GM12878 (cell line): ENCODE measurements at regions not wholly inside any gene's neighbourhood (a gene's known extent, or its start where the extent isn't known, plus 50 kb on each side); places are given as distances from the start of the nearest gene placed in this dataset.

Experiments
- BCL11A ChIP-seq: IDR thresholded peaks from 2 replicates; pipeline ENCODE4 v1.6.1; 2011; ENCODE audit warnings: low read depth, low read length
- EP300 ChIP-seq, 2 experiments: fragments of 150-350 bp in 1 of 2; IDR thresholded peaks; 2 replicates each; pipeline ENCODE4 v1.6.1; 2011 to 2012; ENCODE audit warnings: low read depth in 2 of 2, low read length in 2 of 2, borderline replicate concordance in 1 of 2, improper control_type of control experiment in 1 of 2, inconsistent platforms in 1 of 2; ENCODE audit not compliant: control insufficient read depth in 1 of 2
- SIN3A ChIP-seq: IDR thresholded peaks from 2 replicates; pipeline ENCODE4 v1.6.1; 2012; ENCODE audit warnings: low read depth, low read length, improper control_type of control experiment
- SP1 ChIP-seq: IDR thresholded peaks from one replicate; pipeline ENCODE4 v1.6.1; 2011; ENCODE audit warnings: low read depth, low read length
- TBL1XR1 ChIP-seq: IDR thresholded peaks from 2 replicates; pipeline ENCODE4 v1.6.1; 2012; ENCODE audit warnings: low read depth, low read length, improper control_type of control experiment
- YY1 ChIP-seq: IDR thresholded peaks from 2 replicates; pipeline ENCODE4 v1.6.1; 2011; ENCODE audit warnings: low read depth, mild to moderate bottlenecking, low read length
- TF ChIP-seq, protein P1 (sequence below), 3 experiments: IDR thresholded peaks in 2 of 3; conservative IDR thresholded peaks in 1 of 3; 2 replicates each; pipeline ENCODE4 v1.5.1; 2011; ENCODE audit warnings: low read depth in 3 of 3, low read length in 3 of 3, mild to moderate bottlenecking in 3 of 3, control low read depth in 2 of 3, moderate library complexity in 2 of 3, inconsistent platforms in 1 of 3, mixed read lengths in 1 of 3; ENCODE audit not compliant: control insufficient read depth in 2 of 3, insufficient read depth in 1 of 3; ENCODE audit errors: extremely low read depth in 1 of 3

GRCh38 chr22:22176929-22177616 lies 67.5 kb upstream of the VPREB1 start:
- no peak for TF ChIP-seq YY1
- TF ChIP-seq TBL1XR1, result no peak
- no peak for TF ChIP-seq BCL11A
- TF ChIP-seq EP300 (IDR thresholded peaks at IDR 0.05; ENCODE audit: borderline replicate concordance in 1 of 2, control insufficient read depth in 1 of 2, low read depth in 2 of 2, low read length in 2 of 2), result no peak
- TF ChIP-seq SIN3A, result no peak
- TF ChIP-seq SP1, result no peak
- TF ChIP-seq, protein P1, sequence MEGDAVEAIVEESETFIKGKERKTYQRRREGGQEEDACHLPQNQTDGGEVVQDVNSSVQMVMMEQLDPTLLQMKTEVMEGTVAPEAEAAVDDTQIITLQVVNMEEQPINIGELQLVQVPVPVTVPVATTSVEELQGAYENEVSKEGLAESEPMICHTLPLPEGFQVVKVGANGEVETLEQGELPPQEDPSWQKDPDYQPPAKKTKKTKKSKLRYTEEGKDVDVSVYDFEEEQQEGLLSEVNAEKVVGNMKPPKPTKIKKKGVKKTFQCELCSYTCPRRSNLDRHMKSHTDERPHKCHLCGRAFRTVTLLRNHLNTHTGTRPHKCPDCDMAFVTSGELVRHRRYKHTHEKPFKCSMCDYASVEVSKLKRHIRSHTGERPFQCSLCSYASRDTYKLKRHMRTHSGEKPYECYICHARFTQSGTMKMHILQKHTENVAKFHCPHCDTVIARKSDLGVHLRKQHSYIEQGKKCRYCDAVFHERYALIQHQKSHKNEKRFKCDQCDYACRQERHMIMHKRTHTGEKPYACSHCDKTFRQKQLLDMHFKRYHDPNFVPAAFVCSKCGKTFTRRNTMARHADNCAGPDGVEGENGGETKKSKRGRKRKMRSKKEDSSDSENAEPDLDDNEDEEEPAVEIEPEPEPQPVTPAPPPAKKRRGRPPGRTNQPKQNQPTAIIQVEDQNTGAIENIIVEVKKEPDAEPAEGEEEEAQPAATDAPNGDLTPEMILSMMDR (IDR thresholded peaks at IDR 0.05 in 2 of 3, conservative IDR thresholded peaks at IDR 0.05 in 1 of 3; ENCODE audit: control insufficient read depth in 2 of 3, extremely low read depth in 1 of 3, insufficient read depth in 1 of 3, low read depth in 3 of 3, low read length in 3 of 3), result no peak
